Spinal cord (tissue), 9 donors: ENCODE measurements at regions not wholly inside any gene's neighbourhood (a gene's known extent, or its start where the extent isn't known, plus 50 kb on each side); places are given as distances from the start of the nearest gene placed in this dataset.

Source experiments
- DNase-seq, 6 donors: peaks; one replicate each; pipeline versions ENCODE4 v3.0.0 to v3.0.0-alpha.2; 2013 to 2015; ENCODE audit warnings: low spot score in 6 of 6, low read depth in 4 of 6
- H3K27ac ChIP-seq: one replicate; pipeline ENCODE4 v1.5.1; 2013; ENCODE audit warnings: low read depth, low read length, control low read depth
- H3K27me3 ChIP-seq: one replicate; pipeline ENCODE4 v1.6.1; 2013; ENCODE audit warnings: low read length; ENCODE audit not compliant: control insufficient read depth, insufficient read depth
- H3K36me3 ChIP-seq: one replicate; pipeline ENCODE4 v1.6.1; 2013; ENCODE audit warnings: low read length; ENCODE audit not compliant: control insufficient read depth, insufficient read depth
- H3K4me1 ChIP-seq: one replicate; pipeline ENCODE4 v1.6.1; 2013; ENCODE audit warnings: low read length; ENCODE audit not compliant: control insufficient read depth, insufficient read depth
- H3K4me3 ChIP-seq: one replicate; pipeline ENCODE4 v1.5.1; 2013; ENCODE audit warnings: low read depth, low read length, control low read depth
- H3K9me3 ChIP-seq: one replicate; pipeline ENCODE4 v1.6.1; 2013; ENCODE audit warnings: low read length; ENCODE audit not compliant: control insufficient read depth, insufficient read depth
- WGBS: methylation state at CpG from one replicate; pipeline ENCODE4 v1.1.5; 2013; ENCODE audit warnings: missing lambda C conversion rate; ENCODE audit not compliant: insufficient coverage; 5-methylcytosine and 5-hydroxymethylcytosine counted together
- donor health status: healthy.

GRCh38 chr7:25722856-25723255 is 429.1 kb upstream of the NFE2L3 start:
- peak in 2 of 6 donors; percentile 49 to 75 for DNase-seq
- no CpG with 5 or more reads among the region's 1 CpG for WGBS
- Histone ChIP-seq H3K4me1 (peaks cover 4% of the 10 kb centered on the region), H3K36me3 (no peaks in the 10 kb centered on the region), H3K4me3 (no peak overlapping the region), H3K9me3 (no peaks in the 10 kb centered on the region), H3K27ac (no peak overlapping the region), H3K27me3 (no peaks in the 10 kb centered on the region)

GRCh38 chr7:25725451-25725850 is 426.5 kb upstream of the NFE2L3 start:
- H3K9me3 ChIP-seq: no peaks in the 10 kb centered on the region
- WGBS: 78% methylated on average over 2 of the region's 2 CpGs
- no peak overlapping the region for H3K27ac ChIP-seq
- no peak for DNase-seq
- no peak overlapping the region for H3K4me3 ChIP-seq
- H3K27me3 ChIP-seq: no peaks in the 10 kb centered on the region
- no peaks in the 10 kb centered on the region for H3K36me3 ChIP-seq
- H3K4me1 ChIP-seq: peaks cover 4% of the 10 kb centered on the region

- Histone ChIP-seq H3K36me3 (no peaks in the 10 kb centered on the region), H3K27me3 (no peaks in the 10 kb centered on the region), H3K4me1 (peaks cover 4% of the 10 kb centered on the region), H3K4me3 (no peak overlapping the region), H3K9me3 (no peaks in the 10 kb centered on the region), H3K27ac (no peak overlapping the region)
- DNase-seq: no peak
- WGBS: 46% methylated on average over 4 of the region's 8 CpGs
These were observed 425.7 kb upstream of the NFE2L3 start for GRCh38 chr7:25726170-25726780.

DNA sequence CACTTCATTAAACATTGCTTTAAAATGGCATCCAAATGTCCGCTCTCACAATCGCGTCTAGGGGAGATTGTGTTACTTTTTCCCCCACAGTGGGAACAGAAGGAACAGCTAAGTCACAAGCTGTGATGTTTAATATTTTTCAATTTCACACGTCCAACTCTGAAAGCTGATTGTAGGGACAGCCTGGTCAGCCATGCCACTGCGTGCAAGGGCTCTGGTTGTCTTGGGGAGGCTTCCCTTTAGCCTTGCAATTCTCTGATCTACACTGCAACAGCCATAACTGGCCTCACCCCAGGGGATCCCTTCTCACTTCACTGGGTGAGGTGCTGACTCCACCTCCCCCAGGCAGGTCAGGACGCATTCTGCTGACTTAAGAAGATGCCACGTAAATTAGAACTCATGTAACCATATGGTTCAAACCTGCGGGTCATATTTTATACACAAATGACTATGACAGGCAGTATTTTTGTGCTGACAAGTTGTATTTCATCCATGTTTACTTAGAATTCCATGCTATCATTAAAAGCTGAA is 425.2 kb upstream of the NFE2L3 start:
- Histone ChIP-seq H3K9me3 (no peaks in the 10 kb centered on the region), H3K27me3 (no peaks in the 10 kb centered on the region), H3K4me1 (peaks cover 4% of the 10 kb centered on the region), H3K4me3 (no peak overlapping the region), H3K36me3 (no peaks in the 10 kb centered on the region), H3K27ac (no peak overlapping the region)
- 73% methylated on average over 2 of the region's 8 CpGs for WGBS
- no peak for DNase-seq

DNA sequence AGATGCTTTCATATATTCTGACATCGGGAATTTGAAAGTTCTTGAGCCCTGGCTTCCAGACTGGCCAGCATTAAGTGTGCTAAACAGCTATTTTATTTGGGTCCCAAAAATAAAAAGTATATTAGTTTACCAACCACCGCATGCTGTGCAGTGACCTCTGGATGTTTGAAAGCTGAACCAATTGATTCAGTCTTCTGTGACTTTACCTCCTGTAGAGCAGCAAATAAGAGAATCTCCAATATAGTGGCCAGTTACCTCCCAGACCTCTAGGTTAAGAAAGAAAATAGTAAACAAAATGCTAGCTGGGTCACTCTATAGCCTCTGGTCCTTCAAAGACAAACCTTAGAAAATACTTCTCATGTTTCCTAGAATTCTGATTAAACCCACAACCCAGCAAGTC is 424.6 kb upstream of the NFE2L3 start:
- no peaks in the 10 kb centered on the region for H3K27me3 ChIP-seq
- WGBS: 0% methylated on average over 1 of the region's 2 CpGs
- no peak for DNase-seq
- H3K36me3 ChIP-seq: no peaks in the 10 kb centered on the region
- H3K4me3 ChIP-seq: no peak overlapping the region
- H3K9me3 ChIP-seq: no peaks in the 10 kb centered on the region
- peaks cover 4% of the 10 kb centered on the region for H3K4me1 ChIP-seq
- H3K27ac ChIP-seq: no peak overlapping the region

- WGBS: no CpG with 5 or more reads among the region's 2 CpGs
- Histone ChIP-seq H3K27ac (no peak overlapping the region), H3K9me3 (no peaks in the 10 kb centered on the region), H3K36me3 (no peaks in the 10 kb centered on the region), H3K27me3 (no peaks in the 10 kb centered on the region), H3K4me1 (peaks cover 4% of the 10 kb centered on the region), H3K4me3 (no peak overlapping the region)
- DNase-seq: no peak
These were observed 424.1 kb upstream of the NFE2L3 start for GRCh38 chr7:25727876-25728275.

- H3K27ac ChIP-seq: no peak overlapping the region
- H3K4me3 ChIP-seq: no peak overlapping the region
- no peaks in the 10 kb centered on the region for H3K27me3 ChIP-seq
- no peaks in the 10 kb centered on the region for H3K36me3 ChIP-seq
- H3K4me1 ChIP-seq: peaks cover 1% of the 10 kb centered on the region
- H3K9me3 ChIP-seq: no peaks in the 10 kb centered on the region
- 73% methylated on average over 4 of the region's 8 CpGs for WGBS
- peak in 1 of 6 donors; percentile 41 for DNase-seq
These were observed 420.7 kb upstream of the NFE2L3 start for GRCh38 chr7:25731068-25731845.

DNA sequence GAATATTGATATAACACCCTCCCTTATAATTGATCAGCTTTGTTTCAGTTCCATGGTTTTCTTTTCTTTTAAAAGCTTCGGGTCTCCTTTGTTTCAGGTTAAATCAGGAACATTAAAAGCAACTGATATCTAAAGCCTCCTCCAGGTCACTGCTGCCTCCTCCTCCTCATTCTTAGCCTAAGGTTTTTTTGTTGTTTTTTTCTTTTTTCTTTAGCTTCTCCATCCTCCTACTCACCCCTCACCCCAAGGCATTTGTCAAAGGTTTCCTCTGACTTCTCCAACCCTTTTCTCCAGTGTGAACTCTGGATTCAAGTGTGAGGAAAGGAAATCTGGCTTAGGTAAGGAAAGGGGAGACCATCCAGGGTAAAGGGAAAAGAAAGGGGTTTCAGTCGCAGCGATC is 420.2 kb upstream of the NFE2L3 start:
- H3K36me3 ChIP-seq: no peaks in the 10 kb centered on the region
- H3K9me3 ChIP-seq: no peaks in the 10 kb centered on the region
- no peak overlapping the region for H3K27ac ChIP-seq
- no peaks in the 10 kb centered on the region for H3K4me1 ChIP-seq
- no peak overlapping the region for H3K4me3 ChIP-seq
- 100% methylated on average over 2 of the region's 3 CpGs for WGBS
- no peaks in the 10 kb centered on the region for H3K27me3 ChIP-seq
- no peak for DNase-seq

GRCh38 chr7:25732766-25733217 is 419.2 kb upstream of the NFE2L3 start:
- H3K36me3 ChIP-seq: no peaks in the 10 kb centered on the region
- WGBS: 48% methylated on average over 10 of the region's 12 CpGs
- no peaks in the 10 kb centered on the region for H3K4me1 ChIP-seq
- no peak for DNase-seq
- no peak overlapping the region for H3K4me3 ChIP-seq
- no peaks in the 10 kb centered on the region for H3K9me3 ChIP-seq
- no peaks in the 10 kb centered on the region for H3K27me3 ChIP-seq
- H3K27ac ChIP-seq: no peak overlapping the region
